H9 (cell line): ENCODE measurements at regions not wholly inside any gene's neighbourhood (a gene's known extent, or its start where the extent isn't known, plus 50 kb on each side); places are given as distances from the start of the nearest gene placed in this dataset.

Source experiments
- DNase-seq: peaks from one replicate; pipeline ENCODE4 v3.0.0-alpha.2; 2017
- H2AFZ ChIP-seq: one replicate; pipeline ENCODE4 v1.6.1; 2013; ENCODE audit warnings: mild to moderate bottlenecking, low read length, control low read depth, moderate library complexity
- H2AK5ac ChIP-seq: 2 replicates; pipeline ENCODE4 v1.6.1; 2013; ENCODE audit warnings: low read length, control low read depth, mixed read lengths; ENCODE audit not compliant: insufficient read length
- H2BK120ac ChIP-seq: one replicate; pipeline ENCODE4 v1.6.1; 2013; ENCODE audit warnings: low read depth, mild to moderate bottlenecking, low read length, control low read depth, inconsistent platforms; ENCODE audit not compliant: poor library complexity, severe bottlenecking
- H2BK12ac ChIP-seq: 2 replicates; pipeline ENCODE4 v1.6.1; 2013; ENCODE audit warnings: low read length, control low read depth, mixed read lengths, low read depth; ENCODE audit not compliant: insufficient read length
- H2BK15ac ChIP-seq: 2 replicates; pipeline ENCODE4 v1.6.1; 2013; ENCODE audit warnings: low read depth, low read length, control low read depth
- H2BK20ac ChIP-seq: one replicate; pipeline ENCODE4 v1.6.1; 2013; ENCODE audit warnings: low read depth, mild to moderate bottlenecking, low read length, control low read depth, inconsistent platforms; ENCODE audit not compliant: poor library complexity, severe bottlenecking
- H2BK5ac ChIP-seq: 2 replicates; pipeline ENCODE4 v1.6.1; 2013; ENCODE audit warnings: low read length, control low read depth, mixed read lengths; ENCODE audit not compliant: insufficient read length
- H3K14ac ChIP-seq: 2 replicates; pipeline ENCODE4 v1.6.1; 2013; ENCODE audit warnings: low read length, control low read depth; ENCODE audit not compliant: insufficient read depth
- H3K18ac ChIP-seq: 2 replicates; pipeline ENCODE4 v1.6.1; 2013; ENCODE audit warnings: low read depth, mild to moderate bottlenecking, mixed read lengths, low read length, control low read depth; ENCODE audit not compliant: insufficient read length
- H3K23ac ChIP-seq: 2 replicates; pipeline ENCODE4 v1.6.1; 2013; ENCODE audit warnings: low read length, control low read depth, mixed read lengths, low read depth; ENCODE audit not compliant: insufficient read length
- H3K23me2 ChIP-seq: 2 replicates; pipeline ENCODE4 v1.6.1; 2013; ENCODE audit warnings: low read depth, mild to moderate bottlenecking, mixed read lengths, low read length, control low read depth; ENCODE audit not compliant: insufficient read length, poor library complexity, severe bottlenecking
- H3K27ac ChIP-seq: 2 replicates; pipeline ENCODE4 v1.5.1; 2013; ENCODE audit warnings: low read length, control low read depth, mixed read lengths, low read depth; ENCODE audit not compliant: insufficient read length
- H3K27me3 ChIP-seq: 2 replicates; pipeline ENCODE4 v1.6.1; 2013; ENCODE audit warnings: low read length, control low read depth, inconsistent platforms; ENCODE audit not compliant: insufficient read depth
- H3K4ac ChIP-seq: 2 replicates; pipeline ENCODE4 v1.6.1; 2013; ENCODE audit warnings: low read depth, mild to moderate bottlenecking, control low read depth, inconsistent platforms, low read length, moderate library complexity
- H3K4me1 ChIP-seq: 2 replicates; pipeline ENCODE4 v1.6.1; 2013; ENCODE audit warnings: low read length, control low read depth, inconsistent platforms; ENCODE audit not compliant: insufficient read depth
- H3K4me2 ChIP-seq: 2 replicates; pipeline ENCODE4 v1.6.1; 2013; ENCODE audit warnings: low read length, control low read depth, mixed read lengths; ENCODE audit not compliant: insufficient read length, insufficient read depth
- H3K56ac ChIP-seq: 2 replicates; pipeline ENCODE4 v1.6.1; 2013; ENCODE audit warnings: low read depth, mild to moderate bottlenecking, mixed read lengths, low read length, control low read depth; ENCODE audit not compliant: insufficient read length
- H3K79me1 ChIP-seq: 2 replicates; pipeline ENCODE4 v1.6.1; 2013; ENCODE audit warnings: low read depth, mild to moderate bottlenecking, moderate library complexity, low read length, control low read depth, inconsistent platforms; ENCODE audit not compliant: insufficient read depth, poor library complexity, severe bottlenecking
- H3K79me2 ChIP-seq: 2 replicates; pipeline ENCODE4 v1.6.1; 2013; ENCODE audit warnings: low read length, control low read depth, inconsistent platforms; ENCODE audit not compliant: insufficient read depth
- H3K9ac ChIP-seq: 2 replicates; pipeline ENCODE4 v1.6.1; 2013; ENCODE audit warnings: low read length, control low read depth, mixed read lengths; ENCODE audit not compliant: insufficient read length; ENCODE audit errors: extremely low read depth
- H3K9me3 ChIP-seq: one replicate; pipeline ENCODE4 v1.6.1; 2013; ENCODE audit warnings: low read depth, low read length, inconsistent platforms; ENCODE audit not compliant: control insufficient read depth
- H3T11ph ChIP-seq: one replicate; pipeline ENCODE4 v1.6.1; 2013; ENCODE audit warnings: mild to moderate bottlenecking, low read length, control low read depth, inconsistent platforms
- H4K20me1 ChIP-seq: one replicate; pipeline ENCODE4 v1.6.1; 2013; ENCODE audit not compliant: control insufficient read depth, insufficient read length, insufficient read depth
- H4K5ac ChIP-seq: 2 replicates; pipeline ENCODE4 v1.6.1; 2013; ENCODE audit warnings: low read depth, mild to moderate bottlenecking, mixed read lengths, low read length, control low read depth; ENCODE audit not compliant: insufficient read length
- H4K8ac ChIP-seq: replicated peaks from 2 replicates; pipeline ENCODE4 v1.6.1; 2013; ENCODE audit warnings: low read length, control low read depth, mixed read lengths, low read depth; ENCODE audit not compliant: insufficient read length
- H4K91ac ChIP-seq: 2 replicates; pipeline ENCODE4 v1.6.1; 2013; ENCODE audit warnings: low read depth, mild to moderate bottlenecking, moderate library complexity, mixed read lengths, low read length, control low read depth; ENCODE audit not compliant: insufficient read length
- H3K27ac Mint-ChIP-seq, 3 experiments: 2 replicates in 2 of 3; 3 replicates in 1 of 3; pipeline ENCODE4 v1.8.0; 2020 to 2021; ENCODE audit warnings: mixed read lengths in 3 of 3, mild to moderate bottlenecking in 1 of 3, moderate library complexity in 1 of 3
- H3K27me3 Mint-ChIP-seq: 2 replicates; pipeline ENCODE4 v1.8.0; 2021; ENCODE audit warnings: low read depth, mild to moderate bottlenecking, moderate library complexity, mixed read lengths
- H3K36me3 Mint-ChIP-seq, 3 experiments: 2 replicates in 2 of 3; 3 replicates in 1 of 3; pipeline ENCODE4 v1.8.0; 2020 to 2021; ENCODE audit warnings: low read depth in 3 of 3, mixed read lengths in 3 of 3; ENCODE audit not compliant: insufficient read depth in 1 of 3
- H3K4me1 Mint-ChIP-seq, 2 experiments: 2 replicates each; pipeline ENCODE4 v1.8.0; 2020; ENCODE audit warnings: mixed read lengths in 2 of 2
- H3K4me3 Mint-ChIP-seq, 2 experiments: 2 replicates in 1 of 2; 3 replicates in 1 of 2; pipeline ENCODE4 v1.8.0; 2020 to 2021; ENCODE audit warnings: mild to moderate bottlenecking in 2 of 2, mixed read lengths in 2 of 2, moderate library complexity in 1 of 2
- H3K9me3 Mint-ChIP-seq, 2 experiments: 2 replicates in 1 of 2; 3 replicates in 1 of 2; pipeline ENCODE4 v1.8.0; 2020; ENCODE audit warnings: mild to moderate bottlenecking in 2 of 2, mixed read lengths in 2 of 2, moderate library complexity in 1 of 2
- CTCF ChIP-seq: fragments of 200-600 bp; sonication (generic); conservative IDR thresholded peaks from 3 replicates; pipeline ENCODE4 v1.8.0; 2021; ENCODE audit warnings: antibody characterized with exemption, mild to moderate bottlenecking
- WGBS: extraction: QIAGEN DNeasy Blood & Tissue Kit; methylation state at CpG from one replicate; pipeline ENCODE4 v1.1.7; 2013; ENCODE audit warnings: missing lambda C conversion rate, low lambda C conversion rate, mixed read lengths; ENCODE audit not compliant: insufficient read length; ENCODE audit errors: extremely low coverage; 5-methylcytosine and 5-hydroxymethylcytosine counted together

- H2BK20ac ChIP-seq = no peak overlapping the region
- H3K4ac ChIP-seq = no peak overlapping the region
- no peak overlapping the region for H2AFZ ChIP-seq
- no peak overlapping the region for H4K8ac ChIP-seq
- H2AK5ac ChIP-seq = no peak overlapping the region
- no peak for DNase-seq
- no CpG with 5 or more reads among the region's 2 CpGs for WGBS
- no peak overlapping the region for H3K4me3 Mint-ChIP-seq
- H3K27ac ChIP-seq = no peak overlapping the region
- H2BK120ac ChIP-seq = no peak overlapping the region
- peaks cover 0 to 5% of the 10 kb centered on the region in 2 experiments; a peak in 1 of 4 replicates for H3K4me1 Mint-ChIP-seq
- H2BK15ac ChIP-seq = no peak overlapping the region
- H3K14ac ChIP-seq = no peak overlapping the region
- H2BK5ac ChIP-seq = no peak overlapping the region
- H3K9ac ChIP-seq = no peak overlapping the region
- H3K9me3 Mint-ChIP-seq = no peaks in the 10 kb centered on the region
- no peaks in the 10 kb centered on the region for H3K36me3 Mint-ChIP-seq
- no peaks in the 10 kb centered on the region for H4K20me1 ChIP-seq
- no peaks in the 10 kb centered on the region for H3K79me1 ChIP-seq
- no peak overlapping the region for H3K23ac ChIP-seq
- H4K5ac ChIP-seq = no peak overlapping the region
- no peak overlapping the region for H3K4me2 ChIP-seq
- H3K9me3 ChIP-seq = no peaks in the 10 kb centered on the region
- H3K23me2 ChIP-seq = no peaks in the 10 kb centered on the region
- H3K4me1 ChIP-seq = no peaks in the 10 kb centered on the region
- no peak overlapping the region for H3K56ac ChIP-seq
- TF ChIP-seq CTCF = no peak
- no peaks in the 10 kb centered on the region for H3K27me3 Mint-ChIP-seq
- no peak overlapping the region for H3T11ph ChIP-seq
- no peak overlapping the region for H3K27ac Mint-ChIP-seq
- H4K91ac ChIP-seq = no peak overlapping the region
- no peak overlapping the region for H2BK12ac ChIP-seq
- H3K18ac ChIP-seq = no peak overlapping the region
- H3K27me3 ChIP-seq = no peaks in the 10 kb centered on the region
- no peaks in the 10 kb centered on the region for H3K79me2 ChIP-seq
Observed at GRCh38 chr1:208825300-208825699, 581.1 kb upstream of the PLXNA2 start.
